Ovary (tissue), 7 donors: ENCODE measurements at regions not wholly inside any gene's neighbourhood (a gene's known extent, or its start where the extent isn't known, plus 50 kb on each side); places are given as distances from the start of the nearest gene placed in this dataset.

Experiments used
- DNase-seq, 5 donors: peaks; one replicate each; pipeline ENCODE4 v3.0.0-alpha.2; 2019 to 2020
- H3K27ac ChIP-seq, 2 donors: fragments of 200-600 bp; one replicate each; pipeline versions ENCODE4 v1.5.1 to v1.8.0; 2019 to 2022
- H3K27me3 ChIP-seq: fragments of 200-600 bp; one replicate; pipeline ENCODE4 v1.8.0; 2022
- H3K36me3 ChIP-seq: fragments of 200-600 bp; sonication (generic); one replicate; pipeline ENCODE4 v1.5.1; 2019
- H3K4me1 ChIP-seq: one replicate; pipeline ENCODE4 v1.8.1; 2013; ENCODE audit warnings: mild to moderate bottlenecking, moderate library complexity; ENCODE audit not compliant: insufficient read depth
- H3K4me3 ChIP-seq: fragments of 200-600 bp; sonication (generic); one replicate; pipeline ENCODE4 v1.5.1; 2017
- H3K9me3 ChIP-seq, 2 donors: fragments of 200-600 bp in 1 of 2; sonication (generic) in 1 of 2; one replicate each; pipeline versions ENCODE4 v1.5.1 to v1.8.1; 2013 to 2019; ENCODE audit warnings: mild to moderate bottlenecking in 1 of 2, moderate library complexity in 1 of 2
- CTCF ChIP-seq, 3 donors: fragments of 450-650 bp in 2 of 3; fragments of 200-600 bp in 1 of 3; IDR thresholded peaks; one replicate each; pipeline versions ENCODE4 v1.5.1 to v1.8.0; 2016 to 2022; ENCODE audit warnings: antibody characterized with exemption in 3 of 3, mild to moderate bottlenecking in 1 of 3
- EP300 ChIP-seq: sonication (generic); formaldehyde crosslinking; IDR thresholded peaks from one replicate; pipeline ENCODE4 v1.6.1; 2017; ENCODE audit warnings: antibody characterized with exemption
- POLR2A ChIP-seq: fragments of 450-650 bp; IDR thresholded peaks from one replicate; pipeline ENCODE4 v1.6.1; 2017; ENCODE audit warnings: antibody characterized with exemption, mild to moderate bottlenecking, moderate library complexity
- WGBS, 3 donors: extraction: QIAGEN DNeasy Blood & Tissue Kit in 1 of 3; methylation state at CpG; one replicate each; pipeline versions ENCODE4 v1.1.5 to v1.1.7; 2013 to 2017; 5-methylcytosine and 5-hydroxymethylcytosine counted together
- intact Hi-C, 4 donors: fragments of 100-400 bp; cut with DNase I; formaldehyde crosslinking; loops; one replicate each; pipeline versions ENCODE4 v1.11.0 to v1.15.1; 2022 to 2023
- donor health status: DM: no; HTN: no; CAD: no; lungs with moderate emphysema.
- donor health status: DM: no; HTN: no; CAD: no.
- donor health status: Bipolar disorder and iron deficiency.
- donor health status: DM: no; HTN: no; CAD: no.
- donor health status: DM: yes; HTN: yes; CAD: no.

DNA sequence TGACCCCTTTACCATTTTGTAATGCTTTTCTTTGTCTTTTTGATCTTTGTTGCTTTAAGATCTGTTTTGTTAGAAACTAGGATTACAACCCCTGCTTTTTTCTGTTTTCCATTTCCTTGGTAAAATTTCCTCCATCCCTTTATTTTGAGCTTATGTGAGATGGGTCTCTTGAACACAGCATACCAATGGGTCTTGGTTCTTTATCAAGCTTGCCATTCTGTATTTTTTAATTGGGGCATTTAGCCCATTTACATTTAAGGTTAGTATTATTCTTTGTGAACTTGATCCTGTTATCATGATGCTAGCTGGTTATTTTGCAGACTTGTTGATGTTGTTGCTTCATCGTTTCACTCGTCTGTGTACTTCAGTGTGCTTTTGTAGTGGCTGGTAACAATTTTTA, 337.3 kb downstream of the SPATA31D1 start:
- H3K9me3 ChIP-seq, result no peaks in the 10 kb centered on the region
- H3K4me3 ChIP-seq, result no peak overlapping the region
- 92 to 94% (median 94%) methylated on average over 2 of the region's 2 CpGs for WGBS, 3 donors
- no peaks in the 10 kb centered on the region for H3K4me1 ChIP-seq
- H3K27ac ChIP-seq, result no peak overlapping the region
- H3K36me3 ChIP-seq, result no peaks in the 10 kb centered on the region
- no peaks in the 10 kb centered on the region for H3K27me3 ChIP-seq
- DNase-seq, result no peak
- no peak for TF ChIP-seq CTCF (IDR thresholded peaks at IDR 0.05)
- TF ChIP-seq POLR2A, result no peak
- TF ChIP-seq EP300, result no peak
- intact Hi-C loops, result no loop called here

- intact Hi-C loops, result no loop called here
- H3K27me3 ChIP-seq, result no peaks in the 10 kb centered on the region
- no peaks in the 10 kb centered on the region for H3K36me3 ChIP-seq
- no peak overlapping the region for H3K4me3 ChIP-seq
- no peaks in the 10 kb centered on the region for H3K9me3 ChIP-seq
- H3K4me1 ChIP-seq, result peaks cover under 1% of the 10 kb centered on the region
- no peak for TF ChIP-seq CTCF (IDR thresholded peaks at IDR 0.05)
- no peak for TF ChIP-seq POLR2A
- no peak for TF ChIP-seq EP300
- no peak for DNase-seq
- WGBS, 3 donors, result 92 to 96% (median 96%) methylated on average over 2 of the region's 2 CpGs
- no peak overlapping the region for H3K27ac ChIP-seq
These were observed 339.1 kb downstream of the SPATA31D1 start for GRCh38 chr9:82327641-82328040.

DNA sequence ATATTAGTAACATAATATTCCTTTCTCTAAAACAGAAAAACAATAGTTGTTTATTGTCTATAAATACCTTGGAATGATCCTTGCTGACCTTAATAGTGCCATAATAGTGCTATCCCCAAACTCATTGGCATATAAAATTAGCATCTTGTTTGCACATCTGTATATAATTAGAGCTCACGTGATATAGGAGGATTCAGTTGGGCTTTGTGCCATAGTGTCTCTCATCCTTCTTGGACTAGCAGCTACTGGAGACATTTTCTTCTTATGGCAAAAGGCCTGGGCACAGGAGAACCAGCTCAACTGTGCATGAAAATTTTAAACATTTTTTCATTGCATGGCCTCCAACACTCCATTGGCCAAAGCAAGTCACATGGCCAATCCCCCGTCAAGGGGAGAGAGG, 342.5 kb downstream of the SPATA31D1 start:
- 59 to 79% (median 73%) methylated on average over 2 of the region's 2 CpGs for WGBS, 3 donors
- Histone ChIP-seq H3K4me3 (no peak overlapping the region), H3K36me3 (no peaks in the 10 kb centered on the region), H3K27me3 (no peaks in the 10 kb centered on the region), H3K9me3 (no peaks in the 10 kb centered on the region), H3K27ac (no peak overlapping the region), H3K4me1 (peaks cover 3% of the 10 kb centered on the region)
- intact Hi-C loops, result no loop called here
- TF ChIP-seq POLR2A (no peak), CTCF (IDR thresholded peaks at IDR 0.05) (no peak), EP300 (no peak)
- DNase-seq, result no peak

- Histone ChIP-seq H3K4me3 (no peak overlapping the region), H3K27me3 (no peaks in the 10 kb centered on the region), H3K27ac (no peak overlapping the region), H3K36me3 (no peaks in the 10 kb centered on the region), H3K4me1 (peaks cover 3% of the 10 kb centered on the region), H3K9me3 (no peaks in the 10 kb centered on the region)
- intact Hi-C loops, result no loop called here
- no peak for TF ChIP-seq EP300
- no peak for DNase-seq
- 6 to 17% (median 12%) methylated on average over 5 of the region's 5 CpGs for WGBS, 3 donors
These were observed 343.6 kb downstream of the SPATA31D1 start for GRCh38 chr9:82332018-82332773.

DNA sequence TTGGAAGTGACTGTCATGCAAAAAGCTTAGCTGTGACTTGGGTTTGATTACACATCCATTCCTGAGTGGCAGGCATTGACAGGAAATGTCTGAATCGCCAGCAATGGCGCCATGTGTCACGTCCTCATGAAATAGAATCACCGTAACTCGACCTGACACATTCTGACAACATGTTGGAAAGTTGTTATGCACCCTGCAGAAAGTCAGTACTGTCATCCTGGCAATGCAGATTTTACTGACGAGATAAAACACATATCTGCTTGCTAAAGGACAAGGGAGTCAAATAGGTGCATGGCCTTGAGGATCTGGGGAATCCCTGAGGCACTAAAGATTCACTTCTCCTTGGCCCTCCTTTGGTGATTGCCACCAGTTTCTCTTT, 344.2 kb downstream of the SPATA31D1 start:
- no peak for DNase-seq
- H3K4me1 ChIP-seq, result peaks cover 3% of the 10 kb centered on the region
- TF ChIP-seq POLR2A (no peak), CTCF (IDR thresholded peaks at IDR 0.05) (no peak), EP300 (no peak)

More for the DNA sequence above, 344.2 kb downstream of the SPATA31D1 start:
- 91 to 95% (median 93%) methylated on average over 6 of the region's 6 CpGs for WGBS, 3 donors
- Histone ChIP-seq H3K36me3 (no peaks in the 10 kb centered on the region), H3K4me3 (no peak overlapping the region), H3K9me3 (no peaks in the 10 kb centered on the region), H3K27me3 (no peaks in the 10 kb centered on the region), H3K27ac (no peak overlapping the region)
- intact Hi-C loops, result no loop called here
